VCaP (cell line): ENCODE measurements at regions not wholly inside any gene's neighbourhood (a gene's known extent, or its start where the extent isn't known, plus 50 kb on each side); places are given as distances from the start of the nearest gene placed in this dataset.
"Not testable (repeated sequence)": the region's sequence is repeated elsewhere in the genome, so short reads cannot be mapped to it uniquely, and the experiment has no call there.

Source experiments
- H3K27ac ChIP-seq: fragments of 450-650 bp; 2 replicates; pipeline ENCODE4 v1.5.1; 2017
- CTCF ChIP-seq: fragments of 450-650 bp; conservative IDR thresholded peaks from 2 replicates; pipeline ENCODE4 v1.5.1; 2017; ENCODE audit warnings: mild to moderate bottlenecking, moderate library complexity

- TF ChIP-seq CTCF = no peak
- no peak overlapping the region for H3K27ac ChIP-seq
These were observed 107.2 kb upstream of the C2CD4B start for GRCh38 chr15:62272290-62272689.

DNA sequence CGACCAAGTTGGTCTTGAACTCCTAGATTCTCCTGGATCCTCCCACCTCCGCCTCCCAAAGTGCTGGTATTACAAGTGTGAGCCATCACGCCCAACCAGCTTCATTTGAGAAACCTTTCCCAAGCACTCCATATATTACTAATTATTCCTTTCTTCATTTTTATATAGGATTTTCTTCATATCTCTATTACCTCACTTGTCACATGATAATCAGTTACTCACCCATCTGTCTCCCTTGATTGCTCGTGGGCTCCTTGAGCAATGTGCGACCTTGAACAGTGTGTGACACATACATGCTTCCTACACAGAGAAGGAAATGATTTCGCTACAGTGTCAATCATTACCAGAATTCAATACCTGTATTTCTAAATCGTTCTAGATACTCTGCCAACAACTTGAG lies 110.7 kb upstream of the C2CD4B start:
- no peak for TF ChIP-seq CTCF
- no peak overlapping the region for H3K27ac ChIP-seq

- H3K27ac ChIP-seq = no peak overlapping the region
- no peak for TF ChIP-seq CTCF
These were observed 112.8 kb upstream of the C2CD4B start for GRCh38 chr15:62277816-62278394.

DNA sequence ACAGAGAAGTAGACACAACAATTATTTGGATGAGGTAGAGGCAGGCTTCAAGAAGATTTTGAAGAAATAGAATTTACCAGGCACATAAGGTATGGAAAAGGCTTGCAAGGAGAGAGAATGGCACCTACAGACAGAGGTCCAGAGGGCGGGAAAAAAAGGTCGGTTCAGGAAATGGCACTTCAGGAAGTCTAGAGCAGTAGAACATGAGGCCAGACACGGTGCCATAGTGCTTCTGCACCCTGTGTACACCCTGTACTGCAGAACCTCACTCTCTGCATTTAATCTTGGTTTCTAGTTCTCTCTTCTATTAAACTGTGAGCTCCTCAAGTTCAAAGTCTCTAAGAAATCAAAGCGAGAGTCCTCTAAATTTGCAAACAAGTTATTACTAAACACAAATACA lies 113.4 kb upstream of the C2CD4B start:
- H3K27ac ChIP-seq = no peak overlapping the region
- no peak for TF ChIP-seq CTCF

DNA sequence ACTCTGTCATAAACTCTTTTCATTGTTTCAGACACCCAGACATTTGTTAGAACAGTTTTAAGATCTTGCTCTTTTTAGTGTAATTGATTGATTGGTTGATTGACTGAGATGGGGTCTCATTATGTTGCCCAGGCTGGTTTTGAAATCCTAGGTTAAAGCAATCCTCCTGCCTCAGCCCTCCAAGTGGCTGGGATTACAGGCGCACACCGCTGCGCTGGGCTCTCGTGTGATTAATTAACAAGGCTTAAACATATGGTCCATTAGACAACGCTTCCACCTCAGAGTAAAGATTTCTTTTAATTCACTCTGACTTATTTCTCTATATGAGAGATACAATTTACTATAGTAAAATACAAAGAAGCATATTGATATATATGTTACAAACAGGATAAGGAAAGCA lies 114.0 kb upstream of the C2CD4B start:
- TF ChIP-seq CTCF = no peak
- no peak overlapping the region for H3K27ac ChIP-seq

- H3K27ac ChIP-seq = no peak overlapping the region
- TF ChIP-seq CTCF = no peak
These were observed 115.5 kb upstream of the C2CD4B start for GRCh38 chr15:62280625-62281024.

DNA sequence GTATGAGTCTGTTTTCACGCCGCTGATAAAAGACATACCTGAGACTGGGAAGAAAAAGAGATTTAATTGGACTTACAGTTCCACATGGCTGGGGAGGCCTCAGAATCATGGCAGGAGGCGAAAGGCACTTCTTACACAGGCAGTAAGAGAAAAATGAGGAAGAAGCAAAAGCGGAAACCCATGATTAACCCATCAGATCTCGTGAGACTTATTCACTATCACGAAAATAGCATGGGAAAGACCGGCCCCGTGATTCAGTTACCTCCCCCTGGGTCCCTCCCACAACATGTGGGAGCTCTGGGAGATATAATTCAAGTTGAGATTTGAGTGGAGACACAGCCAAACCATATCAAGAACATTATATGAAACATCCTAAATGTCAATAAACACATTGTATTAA lies 116.7 kb upstream of the C2CD4B start:
- not testable (repeated sequence) for H3K27ac ChIP-seq

DNA sequence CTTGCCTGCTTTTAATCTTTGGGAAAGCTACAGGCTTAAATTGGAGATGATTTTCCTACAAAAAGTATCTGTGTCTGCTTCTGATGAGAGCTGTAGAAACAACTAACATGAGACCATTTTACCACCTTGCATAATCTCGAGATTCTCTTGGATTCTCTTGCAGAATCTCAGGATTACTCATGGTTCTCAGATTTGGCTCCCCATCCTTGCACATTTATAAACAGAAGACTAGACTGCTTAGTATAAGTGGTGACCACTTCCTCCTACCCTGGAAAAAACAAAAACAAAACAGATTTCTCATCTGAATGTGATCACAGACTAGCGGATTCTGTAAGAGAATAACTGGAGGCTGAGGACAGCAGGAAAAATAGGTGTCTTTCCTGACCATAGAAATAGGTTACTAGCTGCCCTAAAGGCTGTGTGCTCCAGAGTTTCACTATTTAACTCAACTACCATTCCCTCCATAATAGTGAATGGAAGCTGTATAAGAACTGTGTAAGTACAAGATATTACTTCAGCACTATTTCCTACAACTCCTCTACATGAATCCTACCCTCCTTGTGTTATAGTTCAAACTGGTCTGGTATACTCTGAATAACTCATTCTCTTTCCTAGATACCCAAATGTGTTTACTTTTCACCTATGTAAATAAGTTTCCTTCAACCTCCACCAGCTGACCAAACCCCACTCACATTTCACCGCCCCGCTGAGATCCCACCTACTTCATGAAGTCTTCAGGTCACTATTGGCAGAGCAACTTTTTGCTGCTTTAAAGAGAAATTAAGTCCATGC lies 122.2 kb upstream of the C2CD4B start:
- no peak for TF ChIP-seq CTCF

More for the DNA sequence above, 122.2 kb upstream of the C2CD4B start:
- H3K27ac ChIP-seq = no peak overlapping the region
